H1 (cell line): ENCODE measurements at regions not wholly inside any gene's neighbourhood (a gene's known extent, or its start where the extent isn't known, plus 50 kb on each side); places are given as distances from the start of the nearest gene placed in this dataset.

Experiments
- CTCF ChIA-PET: fragments of 300-600 bp; sonication (Branson Sonifier 250); formaldehyde crosslinking; loops from one replicate; lab custom pipeline; 2021; ENCODE audit not compliant: partially characterized antibody; lab: Charles Lee
- POLR2A ChIA-PET: fragments of 300-600 bp; sonication (Branson Sonifier 250); formaldehyde crosslinking; loops from one replicate; lab custom pipeline; 2021; ENCODE audit warnings: inconsistent platforms; ENCODE audit not compliant: partially characterized antibody; lab: Charles Lee
- DNase-seq, 2 experiments: peaks; one replicate each; pipeline versions ENCODE4 v3.0.0 to v3.0.0-alpha.2; 2010 to 2022; ENCODE audit warnings: low spot score in 2 of 2, low read depth in 1 of 2, mixed read lengths in 1 of 2
- FAIRE-seq: peaks from 2 replicates; lab custom pipeline; 2011; peaks lifted over from hg19 to GRCh38; lab: Jason Lieb, UNC
- H2AFZ ChIP-seq: 2 replicates; pipeline ENCODE4 v1.8.1; 2012; ENCODE audit warnings: low read length, inconsistent platforms
- H2AK5ac ChIP-seq: 2 replicates; pipeline ENCODE4 v1.6.1; 2013; ENCODE audit warnings: low read depth, low read length
- H2BK120ac ChIP-seq: replicated peaks from 2 replicates; pipeline ENCODE3; 2013; ENCODE audit warnings: low read depth, low read length, inconsistent platforms
- H2BK12ac ChIP-seq: 2 replicates; pipeline ENCODE4 v1.6.1; 2013; ENCODE audit warnings: low read depth, low read length
- H2BK15ac ChIP-seq: 2 replicates; pipeline ENCODE4 v1.6.1; 2013; ENCODE audit warnings: low read length
- H2BK20ac ChIP-seq: 2 replicates; pipeline ENCODE4 v1.6.1; 2013; ENCODE audit warnings: low read length
- H2BK5ac ChIP-seq: 2 replicates; pipeline ENCODE4 v1.6.1; 2013; ENCODE audit warnings: low read depth, low read length
- H3K14ac ChIP-seq: 2 replicates; pipeline ENCODE4 v1.6.1; 2013; ENCODE audit warnings: inconsistent platforms; ENCODE audit not compliant: insufficient read length
- H3K18ac ChIP-seq: 2 replicates; pipeline ENCODE4 v1.6.1; 2013; ENCODE audit warnings: low read length; ENCODE audit errors: extremely low read depth
- H3K23ac ChIP-seq: 2 replicates; pipeline ENCODE4 v1.6.1; 2013; ENCODE audit warnings: inconsistent platforms; ENCODE audit not compliant: insufficient read length
- H3K23me2 ChIP-seq: 2 replicates; pipeline ENCODE4 v1.6.1; 2013; ENCODE audit warnings: low read depth, low read length
- H3K27ac ChIP-seq: 2 replicates; pipeline ENCODE4 v1.6.1; 2011; ENCODE audit warnings: low read depth, low read length, inconsistent platforms
- H3K27me3 ChIP-seq, 4 experiments: replicated peaks in 1 of 4; 1 replicate in 1 of 4; 2 replicates in 3 of 4; pipeline versions ENCODE4 v1.6.1 to v1.8.1; 2011 to 2013; ENCODE audit warnings: low read length in 3 of 4, mild to moderate bottlenecking in 3 of 4, inconsistent platforms in 2 of 4, mixed read lengths in 2 of 4, moderate library complexity in 1 of 4; ENCODE audit not compliant: control insufficient read depth in 3 of 4, insufficient read depth in 3 of 4; ENCODE audit errors: extremely low read depth in 1 of 4
- H3K36me3 ChIP-seq, 4 experiments: 2 replicates each; pipeline versions ENCODE4 v1.6.1 to v1.8.1; 2011 to 2013; ENCODE audit warnings: mild to moderate bottlenecking in 4 of 4, low read length in 3 of 4, moderate library complexity in 2 of 4, control low read depth in 1 of 4, inconsistent platforms in 1 of 4; ENCODE audit not compliant: insufficient read depth in 4 of 4, control insufficient read depth in 2 of 4
- H3K4ac ChIP-seq: replicated peaks from 2 replicates; pipeline ENCODE3; 2013; ENCODE audit warnings: low read length, low read depth, mixed read lengths, inconsistent platforms; ENCODE audit not compliant: insufficient read length
- H3K4me1 ChIP-seq, 4 experiments: replicated peaks in 1 of 4; 1 replicate in 1 of 4; 2 replicates in 3 of 4; pipeline versions ENCODE4 v1.6.1 to v1.8.1; 2011 to 2013; ENCODE audit warnings: low read length in 3 of 4, inconsistent platforms in 2 of 4, mixed read lengths in 1 of 4; ENCODE audit not compliant: insufficient read depth in 4 of 4, control insufficient read depth in 3 of 4
- H3K4me2 ChIP-seq, 2 experiments: 2 replicates each; pipeline versions ENCODE4 v1.6.1 to v1.8.1; 2011 to 2013; ENCODE audit warnings: low read depth in 2 of 2, low read length in 2 of 2, control low read depth in 1 of 2, inconsistent platforms in 1 of 2, mild to moderate bottlenecking in 1 of 2; ENCODE audit not compliant: insufficient read depth in 1 of 2
- H3K4me3 ChIP-seq, 4 experiments: fragments of 200-600, 300-600 bp in 1 of 4; sonication (generic), shearing (Covaris generic), sonication (Bioruptor Twin) in 1 of 4; 2 replicates each; pipeline versions ENCODE4 v1.5.1 to v1.8.1; 2011 to 2016; ENCODE audit warnings: low read length in 4 of 4, low read depth in 3 of 4, control low read depth in 2 of 4, inconsistent platforms in 2 of 4, mild to moderate bottlenecking in 2 of 4, mixed read lengths in 1 of 4, moderate library complexity in 1 of 4; ENCODE audit not compliant: insufficient read depth in 2 of 4; ENCODE audit errors: extremely low read depth in 1 of 4
- H3K56ac ChIP-seq: replicated peaks from 2 replicates; pipeline ENCODE3; 2013; ENCODE audit warnings: low read depth, mild to moderate bottlenecking, mixed read lengths, low read length, inconsistent platforms; ENCODE audit not compliant: insufficient read length
- H3K79me1 ChIP-seq: 2 replicates; pipeline ENCODE4 v1.6.1; 2013; ENCODE audit warnings: low read depth, low read length, control low read depth
- H3K79me2 ChIP-seq, 2 experiments: 2 replicates each; pipeline versions ENCODE4 v1.6.1 to v1.8.1; 2012 to 2013; ENCODE audit warnings: low read length in 2 of 2, mild to moderate bottlenecking in 2 of 2, inconsistent platforms in 1 of 2; ENCODE audit not compliant: insufficient read depth in 2 of 2, control insufficient read depth in 1 of 2
- H3K9ac ChIP-seq, 4 experiments: replicated peaks in 1 of 4; 1 replicate in 1 of 4; 2 replicates in 3 of 4; pipeline versions ENCODE4 v1.6.1 to v1.8.1; 2011 to 2013; ENCODE audit warnings: low read depth in 3 of 4, low read length in 3 of 4, control low read depth in 2 of 4, mild to moderate bottlenecking in 2 of 4, moderate library complexity in 2 of 4, inconsistent platforms in 1 of 4; ENCODE audit errors: extremely low read depth in 1 of 4
- H3K9me3 ChIP-seq, 2 experiments: 2 replicates each; pipeline versions ENCODE4 v1.6.1 to v1.8.1; 2012 to 2013; ENCODE audit warnings: mild to moderate bottlenecking in 2 of 2, moderate library complexity in 2 of 2, control low read depth in 1 of 2, inconsistent platforms in 1 of 2, low read depth in 1 of 2, low read length in 1 of 2, mixed read lengths in 1 of 2; ENCODE audit not compliant: insufficient read depth in 2 of 2
- H4K20me1 ChIP-seq, 2 experiments: replicated peaks in 1 of 2; 2 replicates each; pipeline versions ENCODE3 to v1.8.1; 2011 to 2013; ENCODE audit warnings: inconsistent platforms in 2 of 2, low read length in 2 of 2, mild to moderate bottlenecking in 1 of 2; ENCODE audit not compliant: insufficient read depth in 2 of 2, control insufficient read depth in 1 of 2
- H4K5ac ChIP-seq: 2 replicates; pipeline ENCODE4 v1.6.1; 2013; ENCODE audit warnings: low read length, low read depth, mixed read lengths, inconsistent platforms; ENCODE audit not compliant: insufficient read length
- H4K8ac ChIP-seq: 2 replicates; pipeline ENCODE4 v1.8.0; 2013; ENCODE audit warnings: mild to moderate bottlenecking, moderate library complexity, low read length, inconsistent platforms; ENCODE audit not compliant: insufficient read depth; ENCODE audit errors: extremely low read depth
- H4K91ac ChIP-seq: replicated peaks from 2 replicates; pipeline ENCODE3; 2013; ENCODE audit warnings: low read length, mixed read lengths, inconsistent platforms; ENCODE audit not compliant: insufficient read length
- CTCF ChIP-seq, 3 experiments: IDR thresholded peaks; 1 replicate in 2 of 3; 2 replicates in 1 of 3; pipeline versions ENCODE4 v1.5.1 to v1.6.1; 2011; ENCODE audit warnings: low read length in 3 of 3, mild to moderate bottlenecking in 3 of 3, inconsistent platforms in 2 of 3, low read depth in 1 of 3, moderate library complexity in 1 of 3; ENCODE audit not compliant: insufficient read depth in 1 of 3; ENCODE audit errors: control extremely low read depth in 1 of 3
- POLR2A ChIP-seq, 2 experiments: IDR thresholded peaks; 1 replicate in 1 of 2; 2 replicates in 1 of 2; pipeline ENCODE4 v1.6.1; 2011; ENCODE audit warnings: low read depth in 2 of 2, low read length in 2 of 2, mild to moderate bottlenecking in 2 of 2; ENCODE audit errors: control extremely low read depth in 1 of 2
- WGBS, 2 experiments: shearing (Covaris generic) in 1 of 2; methylation state at CpG; one replicate each; pipeline versions ENCODE4 v1.1.6 to v1.1.7; 2013 to 2015; ENCODE audit warnings: low lambda C conversion rate in 2 of 2, mixed read lengths in 2 of 2, inconsistent platforms in 1 of 2, low coverage in 1 of 2, missing lambda C conversion rate in 1 of 2; ENCODE audit not compliant: insufficient replicate concordance in 2 of 2, insufficient coverage in 1 of 2, insufficient read length in 1 of 2; ENCODE audit errors: extremely low coverage in 1 of 2, missing lambda C conversion rate in 1 of 2; 5-methylcytosine and 5-hydroxymethylcytosine counted together

- no peak overlapping the region for H3K23ac ChIP-seq
- H3K79me1 ChIP-seq = no peaks in the 10 kb centered on the region
- H3K9ac ChIP-seq = no peak overlapping the region
- no peak overlapping the region for H3K4me2 ChIP-seq
- H3K14ac ChIP-seq = no peak overlapping the region
- FAIRE-seq (no peak), DNase-seq (no peak)
- no peaks in the 10 kb centered on the region for H4K20me1 ChIP-seq
- H2AK5ac ChIP-seq = no peak overlapping the region
- no peak overlapping the region for H2BK12ac ChIP-seq
- 96% methylated on average over 4 of the region's 4 CpGs; no CpG with 5 or more reads in 1 of the 2 experiments for WGBS, 2 experiments
- H3K36me3 ChIP-seq = no peaks in the 10 kb centered on the region
- no peak overlapping the region for H4K8ac ChIP-seq
- H2AFZ ChIP-seq = no peak overlapping the region
- H3K27ac ChIP-seq = no peak overlapping the region
- no peak overlapping the region for H4K91ac ChIP-seq
- H2BK5ac ChIP-seq = no peak overlapping the region
- H3K79me2 ChIP-seq = no peaks in the 10 kb centered on the region
- H4K5ac ChIP-seq = no peak overlapping the region
- no peak overlapping the region for H3K4ac ChIP-seq
- H3K56ac ChIP-seq = no peak overlapping the region
- ChIA-PET CTCF (interaction anchor here (1.6 kb wide), 1 partner anchor 8 kb away, joined by 4 read pairs; no protein-coding TSS in a partner anchor), POLR2A (no interaction called here)
- no peak overlapping the region for H3K4me3 ChIP-seq
- no peak overlapping the region for H2BK20ac ChIP-seq
- no peak overlapping the region for H3K18ac ChIP-seq
- no peak overlapping the region for H2BK15ac ChIP-seq
- H2BK120ac ChIP-seq = no peak overlapping the region
- H3K9me3 ChIP-seq = 0 out of 4 replicates have a peak, but pooled peaks cover 0 to under 1% of the 10 kb centered on the region in 2 experiments
- no peaks in the 10 kb centered on the region for H3K27me3 ChIP-seq
- no peak for TF ChIP-seq POLR2A (IDR thresholded peaks at IDR 0.05; ENCODE audit: control extremely low read depth in 1 of 2, low read depth in 2 of 2, low read length in 2 of 2)
- no peak for TF ChIP-seq CTCF (IDR thresholded peaks at IDR 0.05; ENCODE audit: control extremely low read depth in 1 of 3, insufficient read depth in 1 of 3, low read depth in 1 of 3, low read length in 3 of 3)
- no peaks in the 10 kb centered on the region for H3K4me1 ChIP-seq
- no peaks in the 10 kb centered on the region; the same call in 1 of the 2 replicates for H3K23me2 ChIP-seq
Measured at GRCh38 chr4:36692586-36692985, 411.2 kb downstream of the DTHD1 start.
